Retinal pigment epithelial cell (primary cell): ENCODE measurements at regions not wholly inside any gene's neighbourhood (a gene's known extent, or its start where the extent isn't known, plus 50 kb on each side); places are given as distances from the start of the nearest gene placed in this dataset.

Experiments used
- DNase-seq: peaks from one replicate; pipeline ENCODE4 v3.0.0-alpha.2; 2010; ENCODE audit warnings: low read depth
- H3K4me3 ChIP-seq: 2 replicates; pipeline ENCODE4 v1.5.1; 2011; ENCODE audit warnings: mild to moderate bottlenecking, low read length, control low read depth, moderate library complexity
- CTCF ChIP-seq: conservative IDR thresholded peaks from 2 replicates; pipeline ENCODE4 v1.5.1; 2011; ENCODE audit warnings: low read depth, low read length, control low read depth, inconsistent platforms

- TF ChIP-seq CTCF = no peak
- no peak overlapping the region for H3K4me3 ChIP-seq
- DNase-seq = no peak
Measured at GRCh38 chr5:122533825-122534224, 221.8 kb downstream of the SNCAIP start.

- DNase-seq = no peak
- no peak for TF ChIP-seq CTCF
- H3K4me3 ChIP-seq = no peak overlapping the region
Measured at GRCh38 chr5:122534829-122535228, 222.8 kb downstream of the SNCAIP start.

- TF ChIP-seq CTCF = no peak
- no peak overlapping the region for H3K4me3 ChIP-seq
Measured at GRCh38 chr5:122541388-122541787, 229.4 kb downstream of the SNCAIP start.

GRCh38 chr5:122545986-122546385 is 228.9 kb upstream of the SNX2 start:
- H3K4me3 ChIP-seq = no peak overlapping the region
- no peak for DNase-seq
- TF ChIP-seq CTCF = no peak

More at GRCh38 chr5:122541388-122541787, 229.4 kb downstream of the SNCAIP start:
- DNase-seq = no peak

- TF ChIP-seq CTCF = no peak
- H3K4me3 ChIP-seq = no peak overlapping the region
- no peak for DNase-seq
Measured at GRCh38 chr5:122547219-122547618, 227.7 kb upstream of the SNX2 start.

GRCh38 chr5:122547669-122548068 is 227.2 kb upstream of the SNX2 start:
- no peak overlapping the region for H3K4me3 ChIP-seq
- DNase-seq = no peak
- no peak for TF ChIP-seq CTCF

GRCh38 chr5:122559676-122560075 is 215.2 kb upstream of the SNX2 start:
- TF ChIP-seq CTCF = no peak

More at GRCh38 chr5:122559676-122560075, 215.2 kb upstream of the SNX2 start:
- no peak for DNase-seq
- no peak overlapping the region for H3K4me3 ChIP-seq
